SKM-1 (cell line): ENCODE measurements at regions not wholly inside any gene's neighbourhood (a gene's known extent, or its start where the extent isn't known, plus 50 kb on each side); places are given as distances from the start of the nearest gene placed in this dataset.
"Not testable (repeated sequence)": the region's sequence is repeated elsewhere in the genome, so short reads cannot be mapped to it uniquely, and the experiment has no call there.

ENCODE experiments used
- DNase-seq: peaks from one replicate; lab custom pipeline; 2025; ENCODE audit not compliant: unreplicated experiment; lab: John Stamatoyannopoulos, UW

DNA sequence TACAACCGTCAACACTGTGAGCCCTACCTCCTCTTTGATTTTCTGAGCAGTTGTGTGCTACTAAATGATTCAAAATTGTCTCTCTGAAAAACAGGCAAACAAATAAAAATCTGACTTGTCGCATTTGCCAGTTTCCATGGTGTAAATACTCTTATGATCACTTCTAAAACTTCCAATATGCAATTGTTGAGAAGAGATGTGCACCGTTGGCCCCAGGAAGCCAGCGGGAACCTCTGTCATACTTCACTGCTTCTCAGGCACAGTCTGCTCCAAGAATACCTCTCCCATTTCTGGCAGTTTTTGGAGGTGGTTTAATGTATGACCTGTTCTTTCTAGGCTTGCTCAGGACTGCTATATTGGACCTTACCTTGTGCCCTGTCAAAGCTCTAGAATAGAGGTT, 196.0 kb upstream of the NCAM2 start:
- no peak for DNase-seq

DNA sequence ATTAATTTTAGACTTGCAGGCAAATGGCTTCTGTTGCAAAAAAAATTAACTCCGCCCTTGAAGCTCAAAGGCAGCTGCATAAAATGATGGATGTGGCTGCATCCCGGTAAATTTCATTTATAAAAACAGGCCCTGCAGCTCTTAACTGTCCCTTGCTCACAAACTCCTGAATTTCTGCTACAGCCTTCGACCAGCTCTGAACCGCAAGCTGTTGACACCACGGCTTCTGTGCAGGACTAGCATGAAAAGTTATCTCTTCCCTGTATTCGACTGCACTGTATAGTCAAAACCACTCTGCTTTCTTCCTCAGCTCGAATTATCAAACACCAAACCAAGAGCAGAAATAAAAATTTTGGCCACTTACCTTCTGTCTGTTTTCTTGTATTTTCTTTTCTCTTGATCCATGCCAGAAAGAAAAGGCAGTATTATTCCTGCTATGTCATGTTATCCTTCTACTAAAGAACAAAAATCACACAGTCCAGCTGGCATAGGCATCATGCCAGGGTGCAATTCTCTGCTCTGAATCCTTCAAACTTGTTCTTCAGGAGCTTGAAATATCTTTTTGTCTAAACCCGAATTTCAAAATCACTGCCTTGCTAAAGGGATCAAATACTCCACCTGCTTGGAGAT, 195.5 kb upstream of the NCAM2 start:
- no peak for DNase-seq

DNA sequence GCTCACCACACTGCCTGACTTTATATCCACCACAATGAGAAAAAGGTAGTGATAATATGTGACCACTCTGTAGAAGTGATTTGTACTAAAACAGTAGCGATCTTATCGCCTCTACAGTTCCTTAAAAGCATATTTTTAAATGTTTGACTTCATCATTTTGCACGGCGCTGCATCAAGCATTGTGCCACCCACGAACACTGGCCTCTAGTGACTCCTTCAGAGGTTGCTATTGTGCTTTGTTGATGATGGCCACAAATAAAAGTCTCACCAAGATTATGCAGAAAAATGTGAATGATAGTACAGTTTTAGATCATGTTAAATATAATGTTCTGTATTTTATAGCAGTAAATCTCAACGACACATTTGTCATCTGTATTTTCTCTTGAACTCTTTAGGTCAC, 186.5 kb upstream of the NCAM2 start:
- DNase-seq = no peak

DNA sequence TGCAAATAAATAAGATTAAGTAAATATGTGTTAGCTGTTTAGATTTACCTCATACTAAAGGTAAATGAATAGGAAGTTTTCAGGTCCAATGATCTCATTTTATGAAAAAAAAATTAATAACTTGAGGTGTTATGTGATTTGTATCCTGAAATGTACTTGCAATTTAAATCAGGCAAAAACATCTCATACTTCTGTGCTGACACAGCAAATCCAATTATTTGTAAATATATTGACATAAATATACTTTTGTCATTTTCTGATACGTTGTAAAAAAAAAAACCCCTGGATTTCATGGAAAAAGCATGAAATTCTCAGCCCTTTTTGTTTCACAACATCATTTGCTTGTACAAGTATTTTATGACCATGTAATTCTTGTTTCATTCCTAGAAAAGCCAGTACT, 184.1 kb upstream of the NCAM2 start:
- no peak for DNase-seq

DNA sequence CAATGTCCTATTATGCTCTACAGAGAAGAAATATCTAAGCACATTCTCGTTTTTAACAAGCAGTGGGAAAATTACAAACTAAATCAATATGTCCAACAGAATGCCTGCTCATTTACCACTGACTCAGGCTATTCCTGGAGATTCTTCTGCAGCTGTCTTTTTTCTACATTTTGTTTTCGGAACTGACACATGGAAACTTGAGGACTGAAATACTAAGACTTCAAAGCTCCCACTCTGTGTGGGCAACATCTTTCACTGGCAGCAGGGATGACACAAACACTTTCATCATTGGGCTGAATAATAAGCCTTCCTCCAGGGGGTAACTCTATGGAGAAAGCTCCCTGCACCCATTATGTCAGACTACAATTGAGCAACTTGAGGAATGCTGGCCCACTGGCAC, 175.5 kb upstream of the NCAM2 start:
- DNase-seq = no peak

DNA sequence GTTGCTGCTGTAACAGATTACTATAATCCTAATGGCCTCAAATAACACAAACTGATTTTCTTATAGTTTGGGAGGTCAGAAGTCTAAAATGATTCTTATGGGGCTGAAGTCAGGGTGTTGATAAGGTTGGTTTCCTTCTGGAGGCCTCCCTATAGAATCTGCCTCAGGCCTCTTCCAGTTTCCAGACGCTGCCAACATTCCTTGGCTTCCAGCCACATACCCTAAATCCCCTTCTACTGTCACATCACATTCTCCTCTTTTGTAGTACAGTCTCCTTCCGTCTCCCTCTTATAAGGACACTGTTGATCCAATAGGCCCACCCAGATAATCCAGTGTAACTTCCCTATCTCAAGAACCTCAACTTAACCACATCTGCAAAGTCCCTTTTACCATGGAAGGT, 145.3 kb upstream of the NCAM2 start:
- no peak for DNase-seq

DNA sequence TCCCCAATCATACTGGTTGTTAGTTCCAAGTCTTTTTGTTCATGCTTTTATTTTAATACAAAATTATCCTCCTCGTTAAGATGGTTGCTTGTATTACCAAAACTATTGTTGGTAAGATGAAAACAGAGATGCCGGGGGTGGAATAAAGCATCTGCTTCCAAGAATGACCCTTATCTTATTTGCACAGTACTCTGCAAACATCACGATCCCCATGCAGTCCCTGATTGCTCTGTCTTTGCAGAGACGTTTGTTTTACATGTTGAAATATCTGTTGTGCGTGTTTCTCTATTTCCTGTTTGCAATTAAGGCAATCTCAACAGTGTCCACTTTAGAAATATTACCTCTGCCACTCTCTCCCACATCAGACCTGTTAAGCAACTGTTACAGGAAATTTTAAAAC, 141.3 kb upstream of the NCAM2 start:
- no peak for DNase-seq

DNA sequence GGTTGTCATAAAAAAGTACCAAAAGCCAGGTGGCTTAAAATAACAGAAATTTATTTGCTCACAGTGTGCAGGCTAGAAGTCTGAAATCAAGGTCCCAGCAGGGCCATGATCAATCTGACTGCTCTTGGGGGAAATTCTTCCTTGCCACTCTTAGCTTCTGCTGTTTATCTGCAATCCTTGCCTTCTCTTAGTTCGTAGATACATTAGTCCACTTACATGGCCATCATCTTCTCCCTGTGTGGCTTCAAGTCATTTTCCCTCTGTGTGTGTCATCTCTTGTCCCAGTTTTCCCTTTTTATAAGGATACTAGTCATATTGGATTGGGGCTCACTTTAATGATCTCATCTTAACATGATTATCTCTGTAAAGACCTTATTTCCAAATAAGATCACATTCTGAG, 124.0 kb upstream of the NCAM2 start:
- DNase-seq = no peak

DNA sequence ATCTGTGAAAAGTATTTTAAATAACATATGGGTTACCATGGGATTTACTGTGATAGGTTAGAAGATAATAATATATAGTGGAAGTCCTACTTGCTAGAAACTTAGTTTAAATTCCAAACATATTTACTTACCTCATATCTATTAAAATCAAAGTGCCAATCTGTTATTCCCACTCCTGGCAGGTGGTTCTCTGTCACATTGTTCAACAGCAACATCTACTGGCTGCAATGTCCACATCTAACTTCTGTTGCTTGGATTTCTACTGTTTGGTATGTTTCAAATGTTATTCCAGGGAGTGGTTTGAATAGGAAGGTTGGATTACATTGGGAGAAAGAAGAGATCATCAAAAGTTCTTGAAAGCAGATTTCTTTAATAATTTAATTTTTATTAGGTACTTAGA, 122.5 kb upstream of the NCAM2 start:
- no peak for DNase-seq

DNA sequence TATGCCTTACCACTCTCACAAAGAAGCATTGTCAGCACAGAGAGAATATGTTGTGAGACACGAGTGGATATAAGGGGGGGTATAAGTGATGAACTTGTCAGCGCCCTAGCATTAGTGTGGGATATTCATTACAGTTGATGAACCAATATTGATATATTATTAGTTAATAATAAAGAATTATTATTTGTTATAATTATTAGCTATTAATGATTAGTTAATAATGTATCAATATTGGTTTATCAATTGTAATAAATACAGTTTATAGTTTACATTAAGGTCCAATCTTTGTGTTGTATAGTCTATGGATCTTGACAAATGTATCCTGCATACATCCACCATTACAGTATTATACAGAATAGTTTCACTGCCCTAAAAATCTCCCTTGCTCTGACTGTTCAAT, 120.2 kb upstream of the NCAM2 start:
- no peak for DNase-seq

DNA sequence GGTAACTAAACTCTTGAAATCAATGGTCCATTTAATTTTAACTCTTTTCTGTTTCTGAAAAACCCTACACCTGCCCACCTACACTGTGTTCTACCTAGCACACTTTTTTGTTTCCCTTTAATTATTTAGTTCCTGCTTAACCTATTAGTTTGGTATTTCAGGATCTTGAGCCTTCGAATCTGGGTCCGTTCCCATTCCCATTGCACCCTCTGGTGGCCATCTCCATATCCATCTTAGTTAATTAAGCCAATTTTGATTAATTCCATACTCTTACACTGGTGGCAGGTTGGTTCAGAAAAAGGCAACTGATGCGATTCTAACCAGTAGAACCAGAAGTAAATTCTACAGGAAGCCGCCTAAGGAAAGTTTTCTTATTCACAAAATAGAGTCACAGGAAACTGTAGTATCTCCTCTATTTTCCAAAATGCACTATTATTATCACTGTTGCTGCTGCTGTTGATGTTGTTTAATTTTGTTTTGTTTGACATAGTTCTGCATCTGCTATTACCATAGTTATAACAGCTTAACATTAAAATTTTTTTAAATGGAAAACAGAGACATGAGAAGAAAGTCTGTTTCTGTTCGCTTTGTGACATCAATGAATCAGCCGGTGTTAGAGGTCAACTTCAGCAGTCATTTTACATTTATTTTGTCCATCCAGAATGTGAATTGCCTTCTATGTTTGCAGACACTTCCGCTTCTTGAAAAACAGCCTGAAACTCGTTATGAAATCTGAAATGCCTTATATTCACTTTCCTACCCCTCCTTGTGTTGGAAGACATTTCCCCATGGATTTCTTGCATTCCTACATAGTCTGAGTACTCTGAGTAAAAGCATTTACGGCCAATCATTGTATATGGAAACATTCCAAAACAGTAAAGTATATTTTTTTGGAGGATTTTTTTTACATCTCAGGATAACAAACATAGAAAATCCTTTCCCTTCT, 115.5 kb upstream of the NCAM2 start:
- peak; percentile 10 for DNase-seq

DNA sequence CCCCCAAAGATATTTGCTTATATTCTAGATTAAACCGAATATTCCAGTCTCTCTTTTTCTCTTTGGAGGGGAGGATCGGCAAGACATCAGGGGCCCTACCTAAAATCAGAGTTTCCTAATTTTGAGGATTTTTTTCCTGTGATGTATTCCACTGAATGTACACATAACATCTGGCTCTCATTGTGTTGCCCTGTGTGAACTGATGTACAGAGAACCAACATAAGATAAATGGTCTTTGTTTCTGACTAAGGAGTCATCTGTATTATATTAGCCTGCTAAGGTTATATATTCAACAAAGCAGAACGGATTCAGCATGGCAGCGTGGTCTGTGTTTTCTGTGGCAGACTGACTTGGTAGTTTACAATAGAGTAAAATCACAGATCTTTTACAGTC, 114.8 kb upstream of the NCAM2 start:
- DNase-seq = no peak

DNA sequence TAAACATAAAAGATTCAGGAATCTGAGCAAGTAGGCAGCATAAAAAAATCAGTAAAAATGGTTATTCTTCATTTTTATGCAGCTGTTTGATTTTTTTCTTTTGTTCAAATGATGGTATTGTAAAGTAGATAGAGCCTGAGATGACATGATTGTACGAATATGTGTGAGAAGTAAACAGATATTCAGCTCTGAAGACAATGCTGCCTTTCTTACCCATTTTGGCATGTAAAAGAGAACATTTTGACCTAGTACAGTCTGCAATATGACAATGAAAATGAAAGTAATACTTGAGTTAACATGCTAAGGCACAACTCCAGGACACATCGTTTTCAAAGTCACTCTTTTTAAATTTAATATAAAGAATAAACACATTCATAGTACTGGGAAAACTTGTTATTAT, 95.7 kb upstream of the NCAM2 start:
- DNase-seq = no peak

DNA sequence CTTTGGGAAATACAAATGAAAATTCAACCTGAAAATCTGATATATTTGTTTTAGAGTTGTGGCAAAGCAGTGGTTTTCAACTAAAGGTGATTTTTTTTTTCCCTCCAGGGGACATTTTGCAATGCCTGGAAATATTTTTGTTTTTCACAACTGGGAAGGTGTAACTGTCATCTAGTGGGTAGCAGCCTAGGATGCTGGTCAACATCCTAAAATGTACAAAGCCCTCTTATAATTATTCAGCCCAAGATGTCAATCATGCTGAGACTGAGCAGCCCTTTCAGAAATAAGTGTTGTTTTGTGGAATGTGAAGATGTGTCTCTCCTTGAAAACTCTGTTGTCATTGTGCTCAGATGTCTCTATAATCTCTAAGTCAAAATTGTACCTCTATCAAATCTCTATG, 95.2 kb upstream of the NCAM2 start:
- no peak for DNase-seq

DNA sequence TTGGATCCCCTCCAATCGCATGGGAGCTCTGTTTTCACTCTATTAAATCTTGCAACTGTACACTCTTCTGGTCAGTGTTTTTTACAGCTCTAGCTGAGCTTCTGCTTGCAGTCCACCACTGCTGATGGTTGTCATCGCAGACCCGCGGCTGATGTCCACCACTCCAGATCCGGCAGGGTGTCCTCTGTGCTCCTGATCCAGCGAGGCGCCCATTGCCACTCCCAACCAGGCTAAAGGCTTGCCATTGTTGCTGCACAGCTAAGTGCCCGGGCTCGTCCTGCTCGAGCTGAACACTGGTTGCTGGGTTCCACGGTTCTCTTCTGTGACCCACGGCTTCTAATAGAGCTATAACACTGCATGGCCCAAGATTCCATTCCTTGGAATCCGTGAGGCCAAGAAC, 70.7 kb upstream of the NCAM2 start:
- not testable (repeated sequence) for DNase-seq

DNA sequence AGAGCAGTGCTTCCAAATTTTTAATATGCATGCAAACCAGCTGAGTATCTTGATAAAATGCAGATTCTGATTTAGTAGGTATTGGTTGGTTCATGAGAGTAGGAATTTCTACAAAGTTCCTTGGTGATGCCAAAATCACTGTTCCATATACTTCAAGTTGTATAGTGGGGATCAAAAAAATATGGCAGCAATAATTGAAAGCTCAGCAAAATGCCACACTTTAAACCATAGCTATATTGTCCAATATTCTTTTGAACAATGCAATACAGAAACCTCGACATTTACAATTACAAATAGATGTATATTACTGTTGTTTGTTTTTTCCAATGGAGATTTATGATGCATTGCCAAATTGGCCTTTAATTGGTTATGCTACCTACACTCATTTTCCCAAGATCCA, 55.7 kb upstream of the NCAM2 start:
- DNase-seq = no peak

DNA sequence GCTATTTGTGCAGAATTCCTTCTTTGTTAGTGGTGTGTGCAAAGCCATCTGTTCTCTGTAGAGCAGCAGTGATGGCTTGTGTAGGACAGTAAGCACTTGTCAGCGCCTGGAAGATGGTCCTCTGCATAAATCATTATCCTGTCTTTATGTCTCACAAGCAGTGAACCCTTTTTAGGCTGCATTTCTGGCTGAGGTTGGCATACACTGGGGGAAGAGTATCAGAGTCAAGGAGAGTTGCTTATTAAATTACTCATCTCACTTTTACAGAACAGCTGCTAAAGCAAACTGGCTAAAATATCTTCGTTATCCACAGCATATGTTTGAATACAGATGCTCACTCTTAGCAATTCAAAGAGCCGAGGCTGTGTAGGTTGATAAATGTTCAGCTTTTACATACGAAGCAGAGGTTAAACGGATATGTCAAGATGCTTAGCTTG, 54.6 kb upstream of the NCAM2 start:
- DNase-seq = no peak

DNA sequence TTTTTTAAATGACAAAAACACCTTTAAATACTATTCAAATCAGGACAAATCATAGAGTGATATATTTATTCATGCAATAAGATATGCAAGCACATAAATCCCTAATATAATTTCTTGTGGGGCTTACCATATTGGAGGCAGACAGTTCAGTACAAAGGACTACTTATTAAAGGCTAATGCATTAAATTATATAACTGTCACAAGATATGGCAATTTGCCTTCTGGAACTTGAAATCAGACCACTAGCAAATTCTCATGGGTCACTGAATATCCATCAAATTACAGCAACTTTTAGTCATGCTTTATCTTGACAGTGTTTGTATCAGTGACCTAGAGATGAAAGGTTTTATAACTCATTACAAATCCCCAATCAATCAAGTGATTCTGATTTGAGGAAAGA, 54.1 kb upstream of the NCAM2 start:
- no peak for DNase-seq

DNA sequence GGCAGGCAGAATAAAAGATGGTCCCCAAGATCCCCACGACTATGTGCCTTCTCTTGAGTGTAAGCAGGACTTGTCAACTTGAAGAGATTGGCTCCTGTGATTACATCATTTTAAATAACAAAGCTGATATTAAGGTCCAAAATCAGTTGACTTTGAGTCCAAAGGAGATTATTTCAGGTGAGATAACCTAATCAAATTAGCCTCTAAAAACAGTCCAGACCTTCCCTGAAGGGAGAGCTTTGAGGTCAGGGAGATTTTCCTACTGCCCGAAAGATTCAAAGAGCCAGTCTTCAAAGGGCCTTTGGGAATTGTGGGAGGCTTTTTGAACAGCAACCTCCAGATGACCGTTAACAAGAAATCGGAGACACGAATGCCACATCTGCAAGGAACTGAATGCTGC, 51.5 kb upstream of the NCAM2 start:
- no peak for DNase-seq
